Skeletal muscle tissue (tissue), 3 donors: ENCODE measurements at regions not wholly inside any gene's neighbourhood (a gene's known extent, or its start where the extent isn't known, plus 50 kb on each side); places are given as distances from the start of the nearest gene placed in this dataset.

Source experiments
- H3K27ac ChIP-seq: one replicate; pipeline ENCODE4 v1.7.0; 2013; ENCODE audit warnings: mild to moderate bottlenecking, low read depth, low read length, inconsistent platforms
- H3K27me3 ChIP-seq, 3 donors: one replicate each; pipeline ENCODE4 v1.7.0; 2013; ENCODE audit warnings: low read length in 3 of 3; ENCODE audit not compliant: control insufficient read depth in 3 of 3, insufficient read depth in 3 of 3
- H3K36me3 ChIP-seq, 3 donors: one replicate each; pipeline ENCODE4 v1.7.0; 2013; ENCODE audit warnings: low read length in 3 of 3; ENCODE audit not compliant: control insufficient read depth in 3 of 3, insufficient read depth in 3 of 3
- H3K4me1 ChIP-seq, 3 donors: one replicate each; pipeline ENCODE4 v1.7.0; 2013; ENCODE audit warnings: low read length in 3 of 3, mild to moderate bottlenecking in 3 of 3; ENCODE audit not compliant: control insufficient read depth in 3 of 3, insufficient read depth in 3 of 3
- H3K4me3 ChIP-seq, 3 donors: one replicate each; pipeline ENCODE4 v1.7.0; 2013; ENCODE audit warnings: low read length in 3 of 3
- H3K9ac ChIP-seq, 3 donors: one replicate each; pipeline ENCODE4 v1.7.0; 2013; ENCODE audit warnings: low read length in 3 of 3, mild to moderate bottlenecking in 3 of 3, moderate library complexity in 2 of 3, low read depth in 1 of 3
- H3K9me3 ChIP-seq, 3 donors: one replicate each; pipeline ENCODE4 v1.7.0; 2013; ENCODE audit warnings: low read length in 3 of 3; ENCODE audit not compliant: control insufficient read depth in 3 of 3
- donor health status: Osteomylitis.

GRCh38 chr7:53684693-53685092 lies 649.3 kb downstream of the POM121L12 start:
- no peak overlapping the region for H3K27ac ChIP-seq
- H3K4me3 ChIP-seq = no peak overlapping the region
- H3K9me3 ChIP-seq = no peaks in the 10 kb centered on the region
- no peaks in the 10 kb centered on the region for H3K27me3 ChIP-seq
- H3K36me3 ChIP-seq = no peaks in the 10 kb centered on the region
- no peak overlapping the region for H3K9ac ChIP-seq
- H3K4me1 ChIP-seq = no peaks in the 10 kb centered on the region

- H3K27ac ChIP-seq = no peak overlapping the region
- no peaks in the 10 kb centered on the region for H3K4me1 ChIP-seq
Observed at GRCh38 chr7:53690411-53690810, 655.0 kb downstream of the POM121L12 start.

GRCh38 chr7:53697913-53698312 lies 662.5 kb downstream of the POM121L12 start:
- no peaks in the 10 kb centered on the region for H3K36me3 ChIP-seq
- H3K27me3 ChIP-seq = no peaks in the 10 kb centered on the region

More at GRCh38 chr7:53690411-53690810, 655.0 kb downstream of the POM121L12 start:
- Histone ChIP-seq H3K27me3 (no peaks in the 10 kb centered on the region), H3K9ac (no peak overlapping the region), H3K36me3 (no peaks in the 10 kb centered on the region), H3K4me3 (no peak overlapping the region), H3K9me3 (no peaks in the 10 kb centered on the region)

GRCh38 chr7:53699215-53699837 lies 663.9 kb downstream of the POM121L12 start:
- H3K36me3 ChIP-seq = no peaks in the 10 kb centered on the region
- H3K27me3 ChIP-seq = no peaks in the 10 kb centered on the region
- H3K4me1 ChIP-seq = no peaks in the 10 kb centered on the region
- H3K9me3 ChIP-seq = no peaks in the 10 kb centered on the region
- no peak overlapping the region for H3K4me3 ChIP-seq
- no peak overlapping the region for H3K27ac ChIP-seq
- no peak overlapping the region for H3K9ac ChIP-seq

More at GRCh38 chr7:53697913-53698312, 662.5 kb downstream of the POM121L12 start:
- no peak overlapping the region for H3K27ac ChIP-seq
- H3K4me1 ChIP-seq = no peaks in the 10 kb centered on the region
- H3K9me3 ChIP-seq = no peaks in the 10 kb centered on the region
- H3K4me3 ChIP-seq = no peak overlapping the region
- H3K9ac ChIP-seq = no peak overlapping the region

GRCh38 chr7:53719122-53719521 lies 683.7 kb downstream of the POM121L12 start:
- Histone ChIP-seq H3K4me1 (no peaks in the 10 kb centered on the region), H3K4me3 (no peak overlapping the region), H3K27me3 (no peaks in the 10 kb centered on the region), H3K27ac (no peak overlapping the region), H3K9ac (no peak overlapping the region), H3K36me3 (no peaks in the 10 kb centered on the region), H3K9me3 (no peaks in the 10 kb centered on the region)

- no peaks in the 10 kb centered on the region for H3K27me3 ChIP-seq
- H3K36me3 ChIP-seq = no peaks in the 10 kb centered on the region
- H3K9ac ChIP-seq = no peak overlapping the region
- no peaks in the 10 kb centered on the region for H3K9me3 ChIP-seq
- H3K4me1 ChIP-seq = no peaks in the 10 kb centered on the region
- H3K4me3 ChIP-seq = no peak overlapping the region
- H3K27ac ChIP-seq = no peak overlapping the region
Observed at GRCh38 chr7:53740971-53741370, 705.5 kb downstream of the POM121L12 start.

GRCh38 chr7:53743697-53744402 lies 708.4 kb downstream of the POM121L12 start:
- no peaks in the 10 kb centered on the region for H3K27me3 ChIP-seq
- no peaks in the 10 kb centered on the region for H3K36me3 ChIP-seq
- H3K4me3 ChIP-seq = no peak overlapping the region
- no peaks in the 10 kb centered on the region for H3K4me1 ChIP-seq
- H3K9me3 ChIP-seq = peaks cover 0 to under 1% (median 0%) of the 10 kb centered on the region in 3 donors
- no peak overlapping the region for H3K27ac ChIP-seq
- no peak overlapping the region for H3K9ac ChIP-seq

- H3K9ac ChIP-seq = no peak overlapping the region
- H3K4me3 ChIP-seq = no peak overlapping the region
- no peak overlapping the region for H3K27ac ChIP-seq
- no peaks in the 10 kb centered on the region for H3K27me3 ChIP-seq
- H3K4me1 ChIP-seq = no peaks in the 10 kb centered on the region
- no peaks in the 10 kb centered on the region for H3K36me3 ChIP-seq
- H3K9me3 ChIP-seq = peaks cover 0 to 2% (median 0%) of the 10 kb centered on the region in 3 donors
Observed at GRCh38 chr7:53744403-53744760, 708.9 kb downstream of the POM121L12 start.

GRCh38 chr7:53756946-53757345 lies 721.5 kb downstream of the POM121L12 start:
- H3K9ac ChIP-seq = no peak overlapping the region
- no peak overlapping the region for H3K27ac ChIP-seq
- no peaks in the 10 kb centered on the region for H3K4me1 ChIP-seq
- no peak overlapping the region for H3K4me3 ChIP-seq
- no peaks in the 10 kb centered on the region for H3K9me3 ChIP-seq
- H3K36me3 ChIP-seq = no peaks in the 10 kb centered on the region
- H3K27me3 ChIP-seq = no peaks in the 10 kb centered on the region

- no peaks in the 10 kb centered on the region for H3K27me3 ChIP-seq
- no peaks in the 10 kb centered on the region for H3K4me1 ChIP-seq
- no peak overlapping the region for H3K27ac ChIP-seq
Observed at GRCh38 chr7:53768186-53768585, 732.8 kb downstream of the POM121L12 start.

More at GRCh38 chr7:53768186-53768585, 732.8 kb downstream of the POM121L12 start:
- no peaks in the 10 kb centered on the region for H3K9me3 ChIP-seq
- no peaks in the 10 kb centered on the region for H3K36me3 ChIP-seq
- H3K9ac ChIP-seq = no peak overlapping the region
- H3K4me3 ChIP-seq = no peak overlapping the region
